T-helper 1 cell (primary cell): ENCODE measurements at regions not wholly inside any gene's neighbourhood (a gene's known extent, or its start where the extent isn't known, plus 50 kb on each side); places are given as distances from the start of the nearest gene placed in this dataset.
"Not testable (repeated sequence)": the region's sequence is repeated elsewhere in the genome, so short reads cannot be mapped to it uniquely, and the experiment has no call there.

Source experiments
- DNase-seq, 5 donors: peaks; one replicate each; pipeline ENCODE4 v3.0.0-alpha.2; 2012 to 2020

GRCh38 chr21:35737899-35738346, 322.4 kb downstream of the SETD4 start:
- DNase-seq: no peak

- DNase-seq: no peak
These were observed 322.9 kb downstream of the SETD4 start for GRCh38 chr21:35737449-35737848.

- no peak for DNase-seq
These were observed 327.5 kb downstream of the SETD4 start for GRCh38 chr21:35732788-35733187.

- DNase-seq: no peak
These were observed 330.0 kb downstream of the SETD4 start for GRCh38 chr21:35730325-35730724.

GRCh38 chr21:35727830-35728229, 332.5 kb downstream of the SETD4 start:
- no peak for DNase-seq

GRCh38 chr21:35724156-35724555, 336.2 kb downstream of the SETD4 start:
- DNase-seq: no peak

- no peak for DNase-seq
These were observed 338.6 kb downstream of the SETD4 start for GRCh38 chr21:35721701-35722100.

GRCh38 chr21:35720208-35720731, 340.1 kb downstream of the SETD4 start:
- no peak for DNase-seq

- DNase-seq: no peak
These were observed 341.2 kb downstream of the SETD4 start for GRCh38 chr21:35719080-35719479.

- DNase-seq: no peak
These were observed 343.3 kb downstream of the SETD4 start for GRCh38 chr21:35716876-35717565.

GRCh38 chr21:35713914-35714313, 346.4 kb downstream of the SETD4 start:
- no peak for DNase-seq

- no peak for DNase-seq
These were observed 348.7 kb downstream of the SETD4 start for GRCh38 chr21:35711661-35712060.

- DNase-seq: no peak
These were observed 349.1 kb downstream of the SETD4 start for GRCh38 chr21:35711213-35711612.

GRCh38 chr21:35709990-35710389, 350.3 kb downstream of the SETD4 start:
- not testable (repeated sequence) for DNase-seq

- DNase-seq: no peak
These were observed 354.4 kb downstream of the SETD4 start for GRCh38 chr21:35705888-35706287.

GRCh38 chr21:35705237-35705887, 355.0 kb downstream of the SETD4 start:
- DNase-seq: no peak

GRCh38 chr21:35703704-35704103, 356.6 kb downstream of the SETD4 start:
- no peak for DNase-seq

GRCh38 chr21:35699361-35699760, 361.0 kb downstream of the SETD4 start:
- DNase-seq: no peak

- DNase-seq: no peak
These were observed 363.0 kb downstream of the SETD4 start for GRCh38 chr21:35697321-35697808.

- DNase-seq: no peak
These were observed 363.7 kb downstream of the SETD4 start for GRCh38 chr21:35696644-35697043.

GRCh38 chr21:35692311-35692710, 368.0 kb downstream of the SETD4 start:
- DNase-seq: no peak

- no peak for DNase-seq
These were observed 369.9 kb downstream of the SETD4 start for GRCh38 chr21:35690436-35690835.

- no peak for DNase-seq
These were observed 374.2 kb downstream of the SETD4 start for GRCh38 chr21:35686156-35686555.

- DNase-seq: no peak
These were observed 376.5 kb downstream of the SETD4 start for GRCh38 chr21:35683664-35684304.
